PC-3 (cell line): ENCODE measurements at regions not wholly inside any gene's neighbourhood (a gene's known extent, or its start where the extent isn't known, plus 50 kb on each side); places are given as distances from the start of the nearest gene placed in this dataset.

ENCODE experiments used
- CTCF ChIP-seq: fragments of 300-600 bp; sonication (generic); conservative IDR thresholded peaks from 2 replicates; pipeline ENCODE4 v1.5.1; 2017; ENCODE audit warnings: antibody characterized with exemption, low read depth, mild to moderate bottlenecking, low read length
- EZH2 ChIP-seq: fragments of 300-600 bp; sonication (generic); IDR thresholded peaks from one replicate; pipeline ENCODE4 v1.6.1; 2017; ENCODE audit warnings: antibody characterized with exemption, mild to moderate bottlenecking, low read length; ENCODE audit not compliant: unreplicated experiment
- EZH2phosphoT487 ChIP-seq: fragments of 300-600 bp; sonication (generic); IDR thresholded peaks from 2 replicates; pipeline ENCODE4 v1.6.1; 2018; ENCODE audit warnings: mild to moderate bottlenecking, antibody characterized with exemption, low read length, borderline replicate concordance

- TF ChIP-seq EZH2, result no peak
- TF ChIP-seq CTCF, result no peak
- no peak for TF ChIP-seq EZH2phosphoT487
Observed at GRCh38 chr6:814378-815347, 121.7 kb upstream of the EXOC2 start.
